H9 (cell line): ENCODE measurements at regions not wholly inside any gene's neighbourhood (a gene's known extent, or its start where the extent isn't known, plus 50 kb on each side); places are given as distances from the start of the nearest gene placed in this dataset.

Experiments used
- DNase-seq: peaks from one replicate; pipeline ENCODE4 v3.0.0-alpha.2; 2017
- H2AFZ ChIP-seq: one replicate; pipeline ENCODE4 v1.6.1; 2013; ENCODE audit warnings: mild to moderate bottlenecking, low read length, control low read depth, moderate library complexity
- H2AK5ac ChIP-seq: 2 replicates; pipeline ENCODE4 v1.6.1; 2013; ENCODE audit warnings: low read length, control low read depth, mixed read lengths; ENCODE audit not compliant: insufficient read length
- H2BK120ac ChIP-seq: one replicate; pipeline ENCODE4 v1.6.1; 2013; ENCODE audit warnings: low read depth, mild to moderate bottlenecking, low read length, control low read depth, inconsistent platforms; ENCODE audit not compliant: poor library complexity, severe bottlenecking
- H2BK12ac ChIP-seq: 2 replicates; pipeline ENCODE4 v1.6.1; 2013; ENCODE audit warnings: low read length, control low read depth, mixed read lengths, low read depth; ENCODE audit not compliant: insufficient read length
- H2BK15ac ChIP-seq: 2 replicates; pipeline ENCODE4 v1.6.1; 2013; ENCODE audit warnings: low read depth, low read length, control low read depth
- H2BK20ac ChIP-seq: one replicate; pipeline ENCODE4 v1.6.1; 2013; ENCODE audit warnings: low read depth, mild to moderate bottlenecking, low read length, control low read depth, inconsistent platforms; ENCODE audit not compliant: poor library complexity, severe bottlenecking
- H2BK5ac ChIP-seq: 2 replicates; pipeline ENCODE4 v1.6.1; 2013; ENCODE audit warnings: low read length, control low read depth, mixed read lengths; ENCODE audit not compliant: insufficient read length
- H3K14ac ChIP-seq: 2 replicates; pipeline ENCODE4 v1.6.1; 2013; ENCODE audit warnings: low read length, control low read depth; ENCODE audit not compliant: insufficient read depth
- H3K18ac ChIP-seq: 2 replicates; pipeline ENCODE4 v1.6.1; 2013; ENCODE audit warnings: low read depth, mild to moderate bottlenecking, mixed read lengths, low read length, control low read depth; ENCODE audit not compliant: insufficient read length
- H3K23ac ChIP-seq: 2 replicates; pipeline ENCODE4 v1.6.1; 2013; ENCODE audit warnings: low read length, control low read depth, mixed read lengths, low read depth; ENCODE audit not compliant: insufficient read length
- H3K23me2 ChIP-seq: 2 replicates; pipeline ENCODE4 v1.6.1; 2013; ENCODE audit warnings: low read depth, mild to moderate bottlenecking, mixed read lengths, low read length, control low read depth; ENCODE audit not compliant: insufficient read length, poor library complexity, severe bottlenecking
- H3K27ac ChIP-seq: 2 replicates; pipeline ENCODE4 v1.5.1; 2013; ENCODE audit warnings: low read length, control low read depth, mixed read lengths, low read depth; ENCODE audit not compliant: insufficient read length
- H3K27me3 ChIP-seq: 2 replicates; pipeline ENCODE4 v1.6.1; 2013; ENCODE audit warnings: low read length, control low read depth, inconsistent platforms; ENCODE audit not compliant: insufficient read depth
- H3K4ac ChIP-seq: 2 replicates; pipeline ENCODE4 v1.6.1; 2013; ENCODE audit warnings: low read depth, mild to moderate bottlenecking, control low read depth, inconsistent platforms, low read length, moderate library complexity
- H3K4me1 ChIP-seq: 2 replicates; pipeline ENCODE4 v1.6.1; 2013; ENCODE audit warnings: low read length, control low read depth, inconsistent platforms; ENCODE audit not compliant: insufficient read depth
- H3K4me2 ChIP-seq: 2 replicates; pipeline ENCODE4 v1.6.1; 2013; ENCODE audit warnings: low read length, control low read depth, mixed read lengths; ENCODE audit not compliant: insufficient read length, insufficient read depth
- H3K56ac ChIP-seq: 2 replicates; pipeline ENCODE4 v1.6.1; 2013; ENCODE audit warnings: low read depth, mild to moderate bottlenecking, mixed read lengths, low read length, control low read depth; ENCODE audit not compliant: insufficient read length
- H3K79me1 ChIP-seq: 2 replicates; pipeline ENCODE4 v1.6.1; 2013; ENCODE audit warnings: low read depth, mild to moderate bottlenecking, moderate library complexity, low read length, control low read depth, inconsistent platforms; ENCODE audit not compliant: insufficient read depth, poor library complexity, severe bottlenecking
- H3K79me2 ChIP-seq: 2 replicates; pipeline ENCODE4 v1.6.1; 2013; ENCODE audit warnings: low read length, control low read depth, inconsistent platforms; ENCODE audit not compliant: insufficient read depth
- H3K9ac ChIP-seq: 2 replicates; pipeline ENCODE4 v1.6.1; 2013; ENCODE audit warnings: low read length, control low read depth, mixed read lengths; ENCODE audit not compliant: insufficient read length; ENCODE audit errors: extremely low read depth
- H3K9me3 ChIP-seq: one replicate; pipeline ENCODE4 v1.6.1; 2013; ENCODE audit warnings: low read depth, low read length, inconsistent platforms; ENCODE audit not compliant: control insufficient read depth
- H3T11ph ChIP-seq: one replicate; pipeline ENCODE4 v1.6.1; 2013; ENCODE audit warnings: mild to moderate bottlenecking, low read length, control low read depth, inconsistent platforms
- H4K20me1 ChIP-seq: one replicate; pipeline ENCODE4 v1.6.1; 2013; ENCODE audit not compliant: control insufficient read depth, insufficient read length, insufficient read depth
- H4K5ac ChIP-seq: 2 replicates; pipeline ENCODE4 v1.6.1; 2013; ENCODE audit warnings: low read depth, mild to moderate bottlenecking, mixed read lengths, low read length, control low read depth; ENCODE audit not compliant: insufficient read length
- H4K8ac ChIP-seq: replicated peaks from 2 replicates; pipeline ENCODE4 v1.6.1; 2013; ENCODE audit warnings: low read length, control low read depth, mixed read lengths, low read depth; ENCODE audit not compliant: insufficient read length
- H4K91ac ChIP-seq: 2 replicates; pipeline ENCODE4 v1.6.1; 2013; ENCODE audit warnings: low read depth, mild to moderate bottlenecking, moderate library complexity, mixed read lengths, low read length, control low read depth; ENCODE audit not compliant: insufficient read length
- H3K27ac Mint-ChIP-seq, 3 experiments: 2 replicates in 2 of 3; 3 replicates in 1 of 3; pipeline ENCODE4 v1.8.0; 2020 to 2021; ENCODE audit warnings: mixed read lengths in 3 of 3, mild to moderate bottlenecking in 1 of 3, moderate library complexity in 1 of 3
- H3K27me3 Mint-ChIP-seq: 2 replicates; pipeline ENCODE4 v1.8.0; 2021; ENCODE audit warnings: low read depth, mild to moderate bottlenecking, moderate library complexity, mixed read lengths
- H3K36me3 Mint-ChIP-seq, 3 experiments: 2 replicates in 2 of 3; 3 replicates in 1 of 3; pipeline ENCODE4 v1.8.0; 2020 to 2021; ENCODE audit warnings: low read depth in 3 of 3, mixed read lengths in 3 of 3; ENCODE audit not compliant: insufficient read depth in 1 of 3
- H3K4me1 Mint-ChIP-seq, 2 experiments: 2 replicates each; pipeline ENCODE4 v1.8.0; 2020; ENCODE audit warnings: mixed read lengths in 2 of 2
- H3K4me3 Mint-ChIP-seq, 2 experiments: 2 replicates in 1 of 2; 3 replicates in 1 of 2; pipeline ENCODE4 v1.8.0; 2020 to 2021; ENCODE audit warnings: mild to moderate bottlenecking in 2 of 2, mixed read lengths in 2 of 2, moderate library complexity in 1 of 2
- H3K9me3 Mint-ChIP-seq, 2 experiments: 2 replicates in 1 of 2; 3 replicates in 1 of 2; pipeline ENCODE4 v1.8.0; 2020; ENCODE audit warnings: mild to moderate bottlenecking in 2 of 2, mixed read lengths in 2 of 2, moderate library complexity in 1 of 2
- CTCF ChIP-seq: fragments of 200-600 bp; sonication (generic); conservative IDR thresholded peaks from 3 replicates; pipeline ENCODE4 v1.8.0; 2021; ENCODE audit warnings: antibody characterized with exemption, mild to moderate bottlenecking
- WGBS: extraction: QIAGEN DNeasy Blood & Tissue Kit; methylation state at CpG from one replicate; pipeline ENCODE4 v1.1.7; 2013; ENCODE audit warnings: missing lambda C conversion rate, low lambda C conversion rate, mixed read lengths; ENCODE audit not compliant: insufficient read length; ENCODE audit errors: extremely low coverage; 5-methylcytosine and 5-hydroxymethylcytosine counted together

DNA sequence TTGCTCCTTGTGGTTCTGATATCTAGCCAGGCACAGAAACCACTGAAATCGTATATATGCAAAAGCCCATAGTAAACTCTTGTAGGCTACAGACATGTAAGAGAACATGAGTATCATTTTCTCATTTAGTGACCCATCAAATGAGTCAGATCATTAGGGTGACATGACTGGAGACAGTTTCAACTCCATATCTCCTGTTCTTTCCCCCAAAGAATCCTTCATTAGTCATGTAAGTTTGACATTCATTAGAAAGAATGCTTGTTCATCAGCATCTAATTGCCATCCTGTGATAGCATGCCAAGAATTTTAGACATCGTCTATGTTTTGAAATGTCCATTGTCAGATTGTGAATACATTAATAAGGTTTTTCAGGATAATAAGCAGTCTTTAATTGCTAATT is 264.9 kb upstream of the TPM1 start:
- peaks cover 3% of the 10 kb centered on the region; the same call in 1 of the 2 replicates for H3K4me1 ChIP-seq
- no peak overlapping the region for H2BK120ac ChIP-seq
- H3K79me1 ChIP-seq = no peaks in the 10 kb centered on the region
- H4K5ac ChIP-seq = no peak overlapping the region
- H2BK20ac ChIP-seq = no peak overlapping the region
- Mint-ChIP-seq H3K4me1 (peaks cover 36 to 37% of the 10 kb centered on the region in 2 experiments), H3K27me3 (no peaks in the 10 kb centered on the region), H3K9me3 (no peaks in the 10 kb centered on the region), H3K27ac (no peak overlapping the region), H3K4me3 (no peak overlapping the region), H3K36me3 (peaks cover 3 to 5% (median 4%) of the 10 kb centered on the region in 3 experiments; a peak in 3 of 7 replicates)
- no peak overlapping the region for H2BK5ac ChIP-seq
- no peak overlapping the region for H3K27ac ChIP-seq
- no peak overlapping the region for H3K18ac ChIP-seq
- WGBS = no CpG with 5 or more reads among the region's 2 CpGs
- no peak overlapping the region for H3K4ac ChIP-seq
- H3K79me2 ChIP-seq = no peaks in the 10 kb centered on the region
- H3K9me3 ChIP-seq = no peaks in the 10 kb centered on the region
- H3K14ac ChIP-seq = no peak overlapping the region
- H3K9ac ChIP-seq = no peak overlapping the region
- H4K91ac ChIP-seq = no peak overlapping the region
- no peaks in the 10 kb centered on the region for H3K27me3 ChIP-seq
- no peak overlapping the region for H3K4me2 ChIP-seq
- no peak overlapping the region for H3K23ac ChIP-seq
- H4K20me1 ChIP-seq = no peaks in the 10 kb centered on the region
- H2BK15ac ChIP-seq = no peak overlapping the region
- H3T11ph ChIP-seq = no peak overlapping the region
- no peak overlapping the region for H4K8ac ChIP-seq
- no peak for TF ChIP-seq CTCF
- no peak overlapping the region for H3K56ac ChIP-seq
- H2AK5ac ChIP-seq = no peak overlapping the region
- H2AFZ ChIP-seq = no peak overlapping the region
- no peaks in the 10 kb centered on the region for H3K23me2 ChIP-seq
- H2BK12ac ChIP-seq = no peak overlapping the region
- no peak for DNase-seq
